Motor neuron (in vitro differentiated cells): ENCODE measurements at regions not wholly inside any gene's neighbourhood (a gene's known extent, or its start where the extent isn't known, plus 50 kb on each side); places are given as distances from the start of the nearest gene placed in this dataset.
A peak's percentile ranks its signal among the peaks of the same experiment; 100 is the strongest.

Source experiments
- ATAC-seq, 8 experiments: fragments of 200-7000 bp; cut with Tn5 transposase; replicated peaks in 6 of 8; 2 replicates each; pipeline ENCODE4 v1.8.0; 2021; ENCODE audit warnings: mild to moderate bottlenecking in 8 of 8, moderate library complexity in 8 of 8
- H3K27ac ChIP-seq, 2 donors: fragments of 250-450 bp; sonication (Bioruptor Pico); 2 replicates each; pipeline ENCODE4 v1.9.0; 2021; ENCODE audit warnings: antibody characterized with exemption in 2 of 2, mild to moderate bottlenecking in 2 of 2, moderate library complexity in 1 of 2
- H3K4me1 ChIP-seq, 2 donors: fragments of 250-450 bp; sonication (Bioruptor Pico); replicated peaks in 1 of 2; 2 replicates each; pipeline ENCODE4 v1.6.1; 2021; ENCODE audit warnings: antibody characterized with exemption in 2 of 2, mild to moderate bottlenecking in 2 of 2, moderate library complexity in 1 of 2
- H3K4me3 ChIP-seq, 5 donors: fragments of 250-450 bp; sonication (Bioruptor Pico); 2 replicates each; pipeline ENCODE4 v1.9.0; 2021; ENCODE audit warnings: antibody characterized with exemption in 5 of 5, mild to moderate bottlenecking in 5 of 5, moderate library complexity in 4 of 5
- WGBS, 10 experiments: fragments of 450-650 bp; shearing (Covaris generic); methylation state at CpG; one replicate each; pipeline ENCODE4 v1.0.0; 2022; 5-methylcytosine and 5-hydroxymethylcytosine counted together
- in situ Hi-C, 9 experiments: fragments of 400-800 bp; cut with MboI; loops; one replicate each; pipeline ENCODE4 v1.15.0; 2021; ENCODE audit warnings: low sequenced_read_pairs in 9 of 9, low pct_unique_long_range_greater_than_20kb in 2 of 9; ENCODE audit not compliant: unreplicated experiment in 9 of 9

DNA sequence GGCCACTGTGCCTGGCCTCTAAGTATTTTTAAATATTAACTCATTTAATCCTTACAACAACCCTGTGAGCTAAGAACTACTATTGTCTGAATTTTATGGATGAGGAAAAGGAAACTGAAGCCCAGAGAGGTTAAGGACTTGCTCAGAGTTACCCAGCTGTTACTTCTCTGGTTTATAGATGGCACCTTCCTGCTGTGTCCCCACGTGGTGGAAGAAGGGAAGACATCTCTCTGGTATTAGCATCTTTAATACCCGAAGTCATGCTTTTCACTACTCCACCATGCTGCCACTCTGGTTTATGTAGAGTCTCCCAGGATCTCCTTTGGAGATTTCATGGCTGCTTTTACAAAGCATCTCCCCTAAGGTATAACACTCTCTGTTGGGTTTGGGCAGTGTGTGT, 105.5 kb upstream of the MKLN1 start:
- Histone ChIP-seq H3K4me3 (no peak overlapping the region), H3K27ac (no peak overlapping the region), H3K4me1 (peaks cover 5 to 14% of the 10 kb centered on the region in 2 donors)
- 29 to 100% (median 65%) methylated on average over 1 to 2 of the region's 2 CpGs; no CpG with 5 or more reads in 4 of the 10 experiments for WGBS, 10 experiments
- in situ Hi-C loops = no loop called here
- no peak for ATAC-seq

GRCh38 chr7:131223151-131223550, 104.5 kb upstream of the MKLN1 start:
- in situ Hi-C loops = no loop called here
- H3K4me1 ChIP-seq = peaks cover 5 to 14% of the 10 kb centered on the region in 2 donors
- no peak overlapping the region for H3K27ac ChIP-seq
- WGBS, 10 experiments = 86 to 100% (median 100%) methylated on average over 1 to 3 of the region's 3 CpGs; no CpG with 5 or more reads in 3 of the 10 experiments
- no peak for ATAC-seq
- no peak overlapping the region for H3K4me3 ChIP-seq

- no peak for ATAC-seq
- WGBS, 10 experiments = 38 to 100% (median 100%) methylated on average over 1 to 3 of the region's 6 CpGs; no CpG with 5 or more reads in 5 of the 10 experiments
- H3K27ac ChIP-seq = no peak overlapping the region
- peaks cover 3 to 5% of the 10 kb centered on the region in 2 donors for H3K4me1 ChIP-seq
- in situ Hi-C loops = no loop called here
- no peak overlapping the region for H3K4me3 ChIP-seq
These were observed 102.7 kb upstream of the MKLN1 start for GRCh38 chr7:131224996-131225395.

DNA sequence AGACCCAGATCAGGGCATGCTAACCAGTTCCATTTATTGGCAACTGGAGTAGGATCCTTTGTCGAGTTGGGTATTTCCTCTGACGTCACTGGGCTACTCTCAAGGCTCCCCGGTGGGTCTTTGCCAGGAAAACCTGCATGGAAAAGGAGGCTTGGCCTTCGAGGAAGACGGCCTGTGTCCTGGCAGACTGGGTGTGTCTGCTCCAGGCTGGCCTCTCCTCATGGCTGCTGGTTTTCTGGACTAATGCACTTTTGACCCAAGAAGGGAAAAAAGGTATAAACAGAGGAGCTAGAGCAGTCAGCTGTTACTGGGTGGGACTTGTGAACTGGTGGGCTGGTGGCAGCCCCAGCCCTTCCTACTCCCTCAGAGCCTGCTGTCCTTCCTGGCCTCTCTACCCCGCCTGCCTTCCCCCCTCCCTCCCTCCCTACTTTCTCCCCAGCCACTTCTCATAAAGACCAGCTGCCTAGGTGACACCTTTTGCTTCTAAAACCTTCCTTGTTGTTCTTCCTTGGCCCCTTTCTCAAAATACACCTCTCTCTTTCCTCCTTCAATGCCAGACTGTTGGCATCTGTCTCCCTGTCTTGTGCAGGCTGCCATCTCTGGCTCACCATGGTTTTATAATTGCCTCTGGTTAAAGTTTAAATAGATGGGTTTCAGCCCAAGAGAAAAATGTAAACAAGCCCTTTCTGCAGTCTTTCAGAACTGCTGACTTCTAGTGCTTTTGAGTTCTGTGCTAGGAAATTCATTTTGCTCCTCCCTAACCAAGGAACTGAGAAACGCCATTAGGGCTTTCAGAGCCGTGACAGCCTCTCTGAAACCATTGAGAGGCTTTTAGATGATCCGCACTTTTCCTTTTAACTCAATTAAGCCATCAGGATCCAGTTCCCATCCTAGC, 101.8 kb upstream of the MKLN1 start:
- no peak overlapping the region for H3K27ac ChIP-seq
- H3K4me3 ChIP-seq = no peak overlapping the region
- WGBS, 10 experiments = 0 to 100% (median 40%) methylated on average over 1 to 6 of the region's 9 CpGs; no CpG with 5 or more reads in 3 of the 10 experiments
- in situ Hi-C loops = no loop called here
- ATAC-seq = peak; percentile 50 to 96 (median 71)
- peaks cover 0 to 5% of the 10 kb centered on the region in 2 donors for H3K4me1 ChIP-seq

- H3K4me3 ChIP-seq = no peak overlapping the region
- H3K4me1 ChIP-seq = peaks cover 0 to 5% of the 10 kb centered on the region in 2 donors
- no peak overlapping the region for H3K27ac ChIP-seq
- no peak for ATAC-seq
- in situ Hi-C loops = no loop called here
These were observed 101.2 kb upstream of the MKLN1 start for GRCh38 chr7:131226514-131226865.

- WGBS, 10 experiments = 39 to 96% (median 84%) methylated on average over 4 to 10 of the region's 10 CpGs
- in situ Hi-C loops = no loop called here
- Histone ChIP-seq H3K27ac (no peak overlapping the region), H3K4me1 (peaks cover 0 to 7% of the 10 kb centered on the region in 2 donors), H3K4me3 (no peak overlapping the region)
- ATAC-seq = no peak
These were observed 96.1 kb upstream of the MKLN1 start for GRCh38 chr7:131231381-131232220.

- Histone ChIP-seq H3K4me1 (peaks cover 0 to 7% of the 10 kb centered on the region in 2 donors), H3K4me3 (no peak overlapping the region), H3K27ac (no peak overlapping the region)
- 80 to 94% (median 88%) methylated on average over 2 to 9 of the region's 9 CpGs for WGBS, 10 experiments
- in situ Hi-C loops = no loop called here
- no peak for ATAC-seq
These were observed 94.9 kb upstream of the MKLN1 start for GRCh38 chr7:131232768-131233167.

DNA sequence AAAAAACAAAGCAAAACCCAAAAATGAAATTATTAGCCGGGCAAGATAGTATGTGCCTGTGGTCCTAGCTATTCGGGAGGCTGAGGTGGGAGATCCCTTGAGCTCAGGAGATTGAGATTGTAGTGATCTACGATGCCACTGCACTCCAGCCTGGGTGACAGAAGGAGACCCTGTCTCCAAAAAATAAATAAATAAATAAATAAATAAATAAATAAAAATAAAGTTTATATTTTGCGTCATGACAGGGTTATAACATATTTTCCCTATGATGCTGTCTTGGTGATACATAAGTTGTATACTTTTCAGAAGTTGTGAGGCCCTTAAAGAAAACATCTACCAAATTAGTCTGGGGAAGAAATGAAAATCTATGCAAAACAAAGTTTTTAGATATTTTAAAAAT, 94.5 kb upstream of the MKLN1 start:
- no peak overlapping the region for H3K4me3 ChIP-seq
- 79 to 100% (median 94%) methylated on average over 2 to 4 of the region's 4 CpGs for WGBS, 10 experiments
- ATAC-seq = no peak
- H3K4me1 ChIP-seq = peaks cover 0 to 7% of the 10 kb centered on the region in 2 donors
- H3K27ac ChIP-seq = no peak overlapping the region
- in situ Hi-C loops = no loop called here

DNA sequence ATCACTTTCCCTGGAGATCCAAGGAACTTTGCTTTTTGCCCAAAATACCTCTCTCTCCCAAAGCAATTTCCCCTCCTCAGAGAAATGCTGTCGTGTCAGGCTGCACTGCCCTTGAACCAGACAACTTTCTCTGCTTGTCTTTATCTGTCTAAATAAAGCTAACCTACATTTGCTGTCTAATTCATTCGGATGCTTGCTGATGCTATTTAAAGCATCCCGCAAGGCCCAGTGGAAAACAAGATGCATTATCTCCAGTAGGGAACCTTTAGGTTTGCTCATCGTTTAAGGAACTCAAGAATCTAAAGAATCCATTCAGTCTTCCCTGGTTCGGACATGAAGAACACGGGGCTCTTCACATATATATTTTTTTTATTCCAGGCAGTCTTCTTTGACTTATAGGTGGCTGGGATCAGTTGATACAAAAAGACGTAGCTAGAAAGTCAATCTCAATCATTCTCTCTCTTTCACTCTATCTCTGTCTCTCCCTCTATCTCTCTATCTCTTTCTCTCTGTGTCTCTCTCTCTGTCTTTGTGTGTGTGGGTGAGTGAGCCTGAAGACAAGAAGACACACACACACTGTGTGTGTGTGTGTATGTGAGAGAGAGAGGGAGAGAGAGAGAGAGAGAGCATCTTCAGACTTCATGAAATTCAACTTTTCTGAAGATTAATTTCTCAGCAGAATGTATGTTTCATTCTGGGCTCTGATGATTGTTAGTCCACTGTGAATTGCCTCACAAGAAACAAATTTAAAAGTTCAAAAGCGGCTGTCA, 92.8 kb upstream of the MKLN1 start:
- in situ Hi-C loops = no loop called here
- Histone ChIP-seq H3K27ac (no peak overlapping the region), H3K4me3 (no peak overlapping the region)

GRCh38 chr7:131235489-131236317, 92.0 kb upstream of the MKLN1 start:
- no peak overlapping the region for H3K27ac ChIP-seq
- WGBS, 10 experiments = 27 to 77% (median 57%) methylated on average over 1 to 12 of the region's 13 CpGs
- peak; percentile 41 to 100 (median 99) for ATAC-seq

More for the DNA sequence above, 92.8 kb upstream of the MKLN1 start:
- peaks cover 0 to 7% of the 10 kb centered on the region in 2 donors for H3K4me1 ChIP-seq
- ATAC-seq = no peak
- WGBS, 10 experiments = 10 to 93% (median 79%) methylated on average over 2 to 8 of the region's 8 CpGs

GRCh38 chr7:131236318-131236672, 91.4 kb upstream of the MKLN1 start:
- WGBS, 10 experiments = 83 to 100% (median 93%) methylated on average over 1 to 6 of the region's 6 CpGs; no CpG with 5 or more reads in 2 of the 10 experiments
- in situ Hi-C loops = no loop called here
- no peak overlapping the region for H3K4me3 ChIP-seq
- no peak for ATAC-seq
- H3K4me1 ChIP-seq = peaks cover 0 to 7% of the 10 kb centered on the region in 2 donors
- no peak overlapping the region for H3K27ac ChIP-seq

More at GRCh38 chr7:131235489-131236317, 92.0 kb upstream of the MKLN1 start:
- Histone ChIP-seq H3K4me1 (peaks cover 0 to 7% of the 10 kb centered on the region in 2 donors), H3K4me3 (no peak overlapping the region)
- in situ Hi-C loops = no loop called here

DNA sequence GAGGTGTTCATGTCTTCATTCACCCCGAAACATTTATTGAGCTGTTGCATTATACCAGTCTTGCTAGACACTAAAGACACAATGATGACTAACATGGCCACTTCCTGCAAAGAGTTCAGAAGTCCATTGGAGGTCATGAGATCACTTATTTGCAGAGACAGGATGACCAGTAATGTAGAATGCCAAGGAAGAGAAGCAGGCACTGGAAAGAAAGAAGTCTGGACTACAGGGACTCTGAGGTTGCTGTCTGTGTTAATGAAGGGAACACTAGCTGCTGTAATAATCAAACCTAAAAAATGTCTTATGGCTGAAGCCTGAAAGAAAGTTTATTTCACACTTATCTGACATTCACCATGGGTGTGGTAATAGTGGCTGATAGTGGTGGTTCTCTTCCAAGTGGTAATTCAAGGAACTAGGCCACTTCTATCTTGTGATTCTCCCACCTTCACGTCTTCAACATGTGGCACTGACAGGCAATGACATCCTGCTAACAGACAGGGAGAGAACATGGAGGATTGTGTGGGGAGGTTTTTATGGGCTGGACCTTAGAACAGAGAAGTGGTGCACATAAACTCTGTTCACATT, 89.2 kb upstream of the MKLN1 start:
- ATAC-seq = peak in 1 of 8 experiments; percentile 14
- peaks cover 0 to 7% of the 10 kb centered on the region in 2 donors for H3K4me1 ChIP-seq
- in situ Hi-C loops = no loop called here
- WGBS, 10 experiments = 7 to 100% (median 83%) methylated on average over 1 to 2 of the region's 2 CpGs; no CpG with 5 or more reads in 1 of the 10 experiments
- no peak overlapping the region for H3K4me3 ChIP-seq
- no peak overlapping the region for H3K27ac ChIP-seq
